Esophagus squamous epithelium (tissue), 5 donors: ENCODE measurements at regions not wholly inside any gene's neighbourhood (a gene's known extent, or its start where the extent isn't known, plus 50 kb on each side); places are given as distances from the start of the nearest gene placed in this dataset.

Experiments used
- DNase-seq: peaks from one replicate; lab custom pipeline; 2025; lab: John Stamatoyannopoulos, UW
- H3K27ac ChIP-seq, 4 donors: fragments of 200-600 bp; sonication (generic); one replicate each; pipeline ENCODE4 v1.5.1; 2016 to 2019; ENCODE audit warnings: mild to moderate bottlenecking in 1 of 4
- H3K27me3 ChIP-seq, 4 donors: fragments of 200-600 bp; sonication (generic); 1 replicate in 3 of 4; 2 replicates in 1 of 4; pipeline versions ENCODE4 v1.5.1 to v1.6.0; 2017 to 2021; ENCODE audit warnings: antibody characterized with exemption in 1 of 4
- H3K36me3 ChIP-seq, 3 donors: fragments of 200-600 bp; sonication (generic); one replicate each; pipeline ENCODE4 v1.5.1; 2016 to 2019
- H3K4me1 ChIP-seq, 3 donors: fragments of 200-600 bp; sonication (generic); one replicate each; pipeline ENCODE4 v1.5.1; 2017 to 2019
- H3K4me3 ChIP-seq, 4 donors: fragments of 200-600 bp; sonication (generic); 1 replicate in 3 of 4; 2 replicates in 1 of 4; pipeline ENCODE4 v1.5.1; 2016 to 2019; ENCODE audit warnings: mild to moderate bottlenecking in 2 of 4, moderate library complexity in 1 of 4
- H3K9me3 ChIP-seq, 3 donors: fragments of 200-600 bp; sonication (generic); one replicate each; pipeline ENCODE4 v1.5.1; 2016 to 2019
- POLR2A ChIP-seq, 4 donors: fragments of 450-650 bp; IDR thresholded peaks; one replicate each; pipeline ENCODE4 v1.6.1; 2017; ENCODE audit warnings: antibody characterized with exemption in 4 of 4, mild to moderate bottlenecking in 4 of 4, moderate library complexity in 3 of 4
- WGBS, 2 donors: methylation state at CpG; one replicate each; pipeline ENCODE4 v1.1.5; 2018; 5-methylcytosine and 5-hydroxymethylcytosine counted together
- intact Hi-C: fragments of 100-400 bp; cut with DNase I; formaldehyde crosslinking; loops from one replicate; pipeline ENCODE4 v1.15.0; 2022
- TF ChIP-seq, protein P1 (sequence below), 6 experiments: fragments of 450-650 bp in 4 of 6; fragments of 200-600 bp in 2 of 6; sonication (generic) in 2 of 6; IDR thresholded peaks; one replicate each; pipeline ENCODE4 v1.5.1; 2016 to 2019; ENCODE audit warnings: antibody characterized with exemption in 6 of 6, mild to moderate bottlenecking in 4 of 6, moderate library complexity in 4 of 6
- donor health status: DM: yes; HTN: yes; CAD: no.

DNA sequence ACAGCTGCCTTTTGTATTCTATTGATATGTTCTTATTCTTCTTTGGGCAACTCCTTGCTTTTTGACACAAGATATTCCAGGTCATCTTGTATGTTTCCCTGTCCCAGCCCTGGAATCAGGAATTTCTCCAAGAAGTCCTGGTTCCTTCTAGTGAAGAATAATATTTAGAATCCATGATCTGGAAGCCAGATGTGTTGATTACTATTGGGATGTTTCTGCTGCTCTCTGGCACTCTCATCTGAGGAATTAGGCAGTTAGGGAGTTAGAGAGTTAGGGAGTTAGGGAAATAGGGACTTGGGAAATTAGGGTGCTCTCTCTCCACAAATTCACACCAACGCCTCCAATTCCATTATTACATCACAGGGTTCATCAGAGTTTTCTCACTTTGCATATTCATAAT, 191.2 kb downstream of the ZNF330 start:
- Histone ChIP-seq H3K27ac (no peak overlapping the region), H3K4me3 (no peak overlapping the region), H3K9me3 (no peaks in the 10 kb centered on the region), H3K4me1 (peaks cover 0 to 2% (median under 1%) of the 10 kb centered on the region in 3 donors), H3K27me3 (no peaks in the 10 kb centered on the region), H3K36me3 (no peaks in the 10 kb centered on the region)
- WGBS, 2 donors = 60 to 79% methylated on average over 1 of the region's 1 CpG
- intact Hi-C loops = no loop called here
- no peak for DNase-seq
- TF ChIP-seq, protein P1, sequence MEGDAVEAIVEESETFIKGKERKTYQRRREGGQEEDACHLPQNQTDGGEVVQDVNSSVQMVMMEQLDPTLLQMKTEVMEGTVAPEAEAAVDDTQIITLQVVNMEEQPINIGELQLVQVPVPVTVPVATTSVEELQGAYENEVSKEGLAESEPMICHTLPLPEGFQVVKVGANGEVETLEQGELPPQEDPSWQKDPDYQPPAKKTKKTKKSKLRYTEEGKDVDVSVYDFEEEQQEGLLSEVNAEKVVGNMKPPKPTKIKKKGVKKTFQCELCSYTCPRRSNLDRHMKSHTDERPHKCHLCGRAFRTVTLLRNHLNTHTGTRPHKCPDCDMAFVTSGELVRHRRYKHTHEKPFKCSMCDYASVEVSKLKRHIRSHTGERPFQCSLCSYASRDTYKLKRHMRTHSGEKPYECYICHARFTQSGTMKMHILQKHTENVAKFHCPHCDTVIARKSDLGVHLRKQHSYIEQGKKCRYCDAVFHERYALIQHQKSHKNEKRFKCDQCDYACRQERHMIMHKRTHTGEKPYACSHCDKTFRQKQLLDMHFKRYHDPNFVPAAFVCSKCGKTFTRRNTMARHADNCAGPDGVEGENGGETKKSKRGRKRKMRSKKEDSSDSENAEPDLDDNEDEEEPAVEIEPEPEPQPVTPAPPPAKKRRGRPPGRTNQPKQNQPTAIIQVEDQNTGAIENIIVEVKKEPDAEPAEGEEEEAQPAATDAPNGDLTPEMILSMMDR (IDR thresholded peaks at IDR 0.05) = no peak
- no peak for TF ChIP-seq POLR2A (IDR thresholded peaks at IDR 0.05)

GRCh38 chr4:141413366-141413765, 192.7 kb downstream of the ZNF330 start:
- Histone ChIP-seq H3K9me3 (no peaks in the 10 kb centered on the region), H3K27me3 (no peaks in the 10 kb centered on the region), H3K4me1 (peaks cover 0 to 7% (median 3%) of the 10 kb centered on the region in 3 donors), H3K4me3 (no peak overlapping the region), H3K36me3 (no peaks in the 10 kb centered on the region), H3K27ac (no peak overlapping the region)
- no peak for TF ChIP-seq POLR2A (IDR thresholded peaks at IDR 0.05)
- TF ChIP-seq, protein P1 (IDR thresholded peaks at IDR 0.05) = no peak
- intact Hi-C loops = no loop called here
- WGBS, 2 donors = 39 to 83% methylated on average over 2 of the region's 2 CpGs
- no peak for DNase-seq

- Histone ChIP-seq H3K4me3 (no peak overlapping the region), H3K27ac (no peak overlapping the region), H3K4me1 (peaks cover 0 to 7% (median 3%) of the 10 kb centered on the region in 3 donors), H3K36me3 (no peaks in the 10 kb centered on the region), H3K27me3 (no peaks in the 10 kb centered on the region), H3K9me3 (no peaks in the 10 kb centered on the region)
- TF ChIP-seq, protein P1 (IDR thresholded peaks at IDR 0.05) = no peak
- no peak for TF ChIP-seq POLR2A (IDR thresholded peaks at IDR 0.05)
- 58 to 66% methylated on average over 2 of the region's 2 CpGs for WGBS, 2 donors
- intact Hi-C loops = no loop called here
- no peak for DNase-seq
These were observed 195.0 kb downstream of the ZNF330 start for GRCh38 chr4:141415651-141416050.

DNA sequence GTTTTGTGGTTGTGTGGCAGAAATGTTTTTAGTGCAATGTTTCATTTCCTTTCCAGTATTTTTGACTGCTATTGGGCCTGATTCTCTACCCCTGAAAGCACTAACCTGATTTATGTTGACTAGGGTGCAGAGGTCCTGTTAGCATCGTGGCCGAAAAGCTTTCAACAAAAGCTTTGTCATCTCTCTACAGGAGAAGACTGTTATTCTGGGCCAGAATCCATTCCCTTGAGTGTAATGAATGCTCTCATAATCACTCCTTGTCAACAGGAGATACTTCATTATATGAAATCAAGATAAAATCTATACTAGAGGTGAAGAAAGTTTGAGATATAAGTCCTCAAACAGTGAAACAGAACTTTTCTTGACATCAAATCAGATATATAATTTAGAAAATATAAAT, 195.5 kb downstream of the ZNF330 start:
- Histone ChIP-seq H3K9me3 (no peaks in the 10 kb centered on the region), H3K4me3 (no peak overlapping the region), H3K27me3 (no peaks in the 10 kb centered on the region), H3K36me3 (no peaks in the 10 kb centered on the region), H3K27ac (no peak overlapping the region), H3K4me1 (peaks cover 0 to 7% (median 3%) of the 10 kb centered on the region in 3 donors)
- no peak for DNase-seq
- intact Hi-C loops = no loop called here
- 41 to 64% methylated on average over 2 of the region's 2 CpGs for WGBS, 2 donors
- TF ChIP-seq, protein P1 (IDR thresholded peaks at IDR 0.05) = no peak
- TF ChIP-seq POLR2A (IDR thresholded peaks at IDR 0.05) = no peak

DNA sequence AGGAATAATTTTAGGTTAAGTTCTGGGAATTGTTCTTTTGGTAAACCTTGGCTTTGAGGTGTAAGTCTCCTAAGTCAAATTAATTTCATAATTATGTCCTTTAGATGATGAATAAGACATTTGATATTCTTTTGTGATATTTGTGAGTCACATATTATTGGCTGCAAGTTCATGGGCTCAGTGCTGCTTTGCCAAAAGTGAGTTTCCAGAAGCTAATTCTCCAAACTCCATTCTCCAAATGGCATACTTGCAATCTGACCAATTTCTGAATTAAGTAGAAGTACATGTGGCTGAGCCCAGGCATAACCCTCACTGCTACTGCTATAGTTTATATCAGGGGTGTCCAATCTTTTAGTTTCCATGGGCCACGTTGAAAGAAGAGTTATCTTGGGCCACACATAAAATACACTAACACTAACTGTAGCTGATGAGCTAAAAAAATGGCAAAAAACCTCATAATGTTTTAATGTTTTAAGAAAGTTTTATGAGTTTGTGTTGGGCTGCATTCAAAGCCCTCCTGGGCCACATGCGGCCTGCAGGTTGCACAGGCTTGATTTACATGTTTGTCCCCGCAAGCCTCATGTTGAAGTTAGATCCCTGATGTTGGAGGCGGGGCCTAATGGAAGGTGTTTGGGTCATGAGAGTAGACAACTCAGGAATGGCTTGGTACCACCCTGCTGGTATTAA, 196.1 kb downstream of the ZNF330 start:
- H3K4me1 ChIP-seq = peaks cover 0 to 7% (median 3%) of the 10 kb centered on the region in 3 donors
- no peak overlapping the region for H3K27ac ChIP-seq
- H3K27me3 ChIP-seq = no peaks in the 10 kb centered on the region
- intact Hi-C loops = no loop called here
- no peak for TF ChIP-seq POLR2A (IDR thresholded peaks at IDR 0.05)
- TF ChIP-seq, protein P1 (IDR thresholded peaks at IDR 0.05) = no peak
- H3K36me3 ChIP-seq = no peaks in the 10 kb centered on the region
- no peak overlapping the region for H3K4me3 ChIP-seq
- DNase-seq = no peak
- no peaks in the 10 kb centered on the region for H3K9me3 ChIP-seq
- 48 to 85% methylated on average over 4 of the region's 4 CpGs for WGBS, 2 donors
